Esophagus mucosa (tissue), 1 donor: ENCODE measurements at regions not wholly inside any gene's neighbourhood (a gene's known extent, or its start where the extent isn't known, plus 50 kb on each side); places are given as distances from the start of the nearest gene placed in this dataset.

ENCODE experiments used
- ATAC-seq: fragments of 200-7000 bp; cut with Tn5 transposase; one replicate; pipeline ENCODE4 v1.9.1; 2020
- donor health status: DM: yes; HTN: yes; CAD: no.

GRCh38 chr12:115251727-115252126 is 567.8 kb upstream of the TBX3 start:
- no peak for ATAC-seq

DNA sequence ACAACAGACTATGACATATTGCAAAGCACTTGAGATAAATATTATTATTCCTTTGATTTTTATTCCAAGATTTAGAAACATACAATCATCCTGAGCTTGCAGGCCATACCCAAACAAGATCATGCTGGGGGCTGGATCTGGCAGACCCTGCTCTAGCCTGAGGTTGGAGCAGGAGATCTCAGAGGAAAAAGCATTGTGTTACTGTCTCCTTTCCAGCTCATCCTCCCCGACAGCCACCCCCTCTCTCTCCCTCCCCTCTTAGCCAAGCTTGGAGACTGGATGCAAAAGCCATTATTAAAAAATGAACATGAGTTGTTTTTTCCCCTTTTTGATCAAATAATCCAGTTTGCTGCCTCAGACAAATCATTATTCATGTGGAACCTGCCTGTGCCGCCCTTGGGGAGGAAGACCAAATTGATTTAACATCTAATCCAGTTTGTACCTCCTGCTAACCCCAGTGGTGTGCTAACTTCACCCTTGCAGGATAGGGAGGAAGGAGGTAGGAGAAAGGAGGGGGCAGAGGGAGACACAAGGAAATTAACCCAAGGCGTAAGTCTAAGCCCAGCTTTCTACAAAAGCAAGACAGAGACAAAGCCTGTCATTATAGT is 565.8 kb upstream of the TBX3 start:
- no peak for ATAC-seq

GRCh38 chr12:115245020-115245419 is 561.0 kb upstream of the TBX3 start:
- ATAC-seq = no peak

GRCh38 chr12:115243933-115244628 is 560.1 kb upstream of the TBX3 start:
- ATAC-seq = no peak

DNA sequence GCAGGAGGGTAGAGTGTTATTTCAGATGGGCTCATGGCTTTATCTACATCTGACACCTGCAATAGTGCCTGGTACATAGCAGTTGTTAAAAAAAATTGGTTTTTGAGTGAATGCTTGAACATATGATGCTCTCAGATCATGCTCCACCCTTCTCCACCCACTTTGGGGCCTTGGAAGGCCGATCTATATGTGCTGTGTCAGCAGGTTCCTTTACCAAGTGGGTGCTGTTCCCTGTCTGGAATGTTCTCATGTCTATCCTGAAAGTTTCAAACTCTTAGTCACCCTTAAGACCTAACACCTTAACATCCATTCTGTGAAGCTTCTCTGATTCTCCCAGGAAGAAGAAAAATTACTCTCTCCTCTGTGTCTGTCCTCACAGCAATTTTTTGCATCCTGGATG is 556.3 kb upstream of the TBX3 start:
- ATAC-seq = no peak

GRCh38 chr12:115235880-115236279 is 551.9 kb upstream of the TBX3 start:
- ATAC-seq = no peak

GRCh38 chr12:115233891-115234543 is 550.0 kb upstream of the TBX3 start:
- ATAC-seq = no peak

- no peak for ATAC-seq
Observed at GRCh38 chr12:115232455-115233156, 548.6 kb upstream of the TBX3 start.

DNA sequence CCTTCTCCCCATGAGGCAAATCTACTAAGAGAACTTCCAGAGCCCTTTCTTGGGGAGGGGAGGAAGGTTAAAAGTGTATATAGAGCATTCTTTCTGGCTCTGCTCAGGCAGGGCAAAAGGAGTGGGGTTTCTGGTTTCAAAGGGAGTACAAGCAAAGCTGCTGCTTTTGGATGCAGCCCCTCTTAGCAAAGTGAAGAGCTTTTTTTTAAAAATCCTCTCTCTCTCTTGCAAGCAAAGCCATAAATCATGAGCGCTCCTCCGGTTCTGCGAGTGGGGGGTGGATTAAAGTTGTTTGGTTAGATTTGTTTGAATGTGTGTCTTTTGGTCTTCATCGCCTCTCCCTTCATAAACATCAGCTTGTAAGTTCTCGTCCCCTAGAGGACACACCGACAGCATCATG is 546.6 kb upstream of the TBX3 start:
- no peak for ATAC-seq

GRCh38 chr12:115229517-115229916 is 545.5 kb upstream of the TBX3 start:
- ATAC-seq = no peak

DNA sequence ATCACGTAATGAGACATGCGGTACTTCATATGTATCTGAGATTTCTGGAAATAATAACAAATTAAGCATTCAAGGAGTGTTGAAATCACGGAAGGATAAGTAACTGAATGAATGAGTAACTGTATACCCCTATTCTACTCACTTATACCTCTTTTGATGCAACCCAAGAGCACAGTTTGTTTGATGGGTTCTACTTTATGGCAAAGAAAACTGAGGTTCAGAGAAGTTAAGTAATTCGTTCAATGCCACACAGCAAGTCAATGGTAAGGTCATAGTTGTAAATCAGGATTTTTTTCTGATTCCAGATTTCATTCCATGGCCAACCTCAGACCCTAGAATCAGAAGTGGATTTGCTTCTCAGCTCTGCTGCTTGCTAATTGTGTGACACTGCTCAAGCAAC is 544.5 kb upstream of the TBX3 start:
- ATAC-seq = no peak

DNA sequence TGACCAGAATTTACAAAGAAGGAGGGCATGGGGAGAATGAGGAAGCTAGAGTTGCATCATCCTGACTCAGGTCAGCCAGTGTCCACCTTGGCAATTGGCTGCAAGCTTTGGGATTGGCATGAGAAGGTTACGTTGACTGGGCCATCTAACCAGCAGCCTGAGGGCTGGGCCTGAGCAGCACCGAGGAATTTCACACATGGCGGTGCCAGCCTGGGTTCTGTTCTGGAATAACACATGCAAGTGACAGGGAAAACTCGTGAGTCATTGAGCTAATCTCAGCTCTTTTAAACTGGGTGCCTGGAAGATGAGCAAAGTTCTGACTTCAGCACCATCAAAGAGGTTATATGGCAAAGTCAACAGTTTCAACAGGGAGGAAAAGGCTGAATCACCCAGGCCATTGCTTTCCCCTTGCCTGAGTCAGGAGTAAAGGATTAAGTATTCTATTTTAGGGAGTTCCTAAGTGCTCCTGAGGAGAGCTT is 543.2 kb upstream of the TBX3 start:
- ATAC-seq = peak; percentile 98

- ATAC-seq = no peak
Observed at GRCh38 chr12:115225845-115226244, 541.9 kb upstream of the TBX3 start.

DNA sequence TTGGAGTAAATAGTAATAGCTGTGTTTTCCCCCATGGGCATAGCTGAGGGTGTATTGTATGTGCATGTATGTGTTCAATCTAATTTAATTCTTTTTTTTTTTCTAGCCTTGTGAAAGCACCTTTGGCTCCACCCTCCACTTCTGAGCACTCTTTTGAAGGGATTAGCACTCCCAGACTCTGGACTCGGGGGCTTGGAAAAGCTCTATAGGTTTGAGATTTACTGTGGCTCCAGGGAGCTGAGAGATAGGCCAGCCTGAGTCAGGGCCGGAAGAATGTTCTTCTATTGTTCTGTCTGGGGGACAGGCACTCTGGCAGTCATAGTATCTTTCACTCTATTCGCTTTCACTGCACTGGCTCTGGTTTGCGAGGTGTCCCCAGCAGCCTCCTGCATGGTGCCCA is 540.0 kb upstream of the TBX3 start:
- no peak for ATAC-seq

GRCh38 chr12:115223322-115223721 is 539.3 kb upstream of the TBX3 start:
- ATAC-seq = no peak

DNA sequence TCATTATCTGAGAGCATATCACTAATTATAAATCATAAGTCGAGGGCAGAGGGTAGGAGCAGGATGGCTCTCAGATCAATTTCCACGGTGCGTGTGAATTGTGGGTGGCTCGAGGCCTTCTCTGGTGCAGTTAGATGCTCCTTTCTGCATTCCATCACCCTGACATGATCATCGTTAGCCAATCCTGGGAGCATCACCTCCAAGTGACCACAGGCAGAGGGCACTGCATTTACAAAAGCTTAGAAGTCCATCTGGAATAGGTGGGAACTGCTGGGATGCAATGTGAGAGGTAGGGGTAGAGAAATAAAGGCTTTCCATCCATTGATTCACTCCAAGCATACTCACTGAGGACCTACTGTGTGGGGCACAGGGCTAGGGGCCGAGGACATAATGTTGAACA is 538.2 kb upstream of the TBX3 start:
- ATAC-seq = no peak

GRCh38 chr12:115216301-115216700 is 532.3 kb upstream of the TBX3 start:
- ATAC-seq = no peak

DNA sequence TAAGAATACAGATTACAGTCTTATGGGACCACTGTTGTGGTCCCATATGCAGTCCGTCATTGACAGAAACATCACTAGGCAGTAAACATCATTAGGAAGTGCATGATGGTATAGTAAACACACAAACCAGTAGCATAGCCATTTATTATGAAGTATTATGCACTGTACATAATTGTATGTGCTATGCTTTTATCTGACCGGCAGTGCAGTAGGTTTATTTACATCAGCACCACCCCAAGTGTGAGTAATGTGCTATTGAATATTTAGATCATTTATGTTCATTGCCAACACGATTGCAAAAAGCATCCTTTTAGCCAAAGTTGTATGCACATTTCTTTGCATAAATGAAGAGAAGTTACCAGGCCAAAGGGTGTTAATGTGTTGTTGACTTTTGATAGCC is 531.6 kb upstream of the TBX3 start:
- ATAC-seq = no peak

DNA sequence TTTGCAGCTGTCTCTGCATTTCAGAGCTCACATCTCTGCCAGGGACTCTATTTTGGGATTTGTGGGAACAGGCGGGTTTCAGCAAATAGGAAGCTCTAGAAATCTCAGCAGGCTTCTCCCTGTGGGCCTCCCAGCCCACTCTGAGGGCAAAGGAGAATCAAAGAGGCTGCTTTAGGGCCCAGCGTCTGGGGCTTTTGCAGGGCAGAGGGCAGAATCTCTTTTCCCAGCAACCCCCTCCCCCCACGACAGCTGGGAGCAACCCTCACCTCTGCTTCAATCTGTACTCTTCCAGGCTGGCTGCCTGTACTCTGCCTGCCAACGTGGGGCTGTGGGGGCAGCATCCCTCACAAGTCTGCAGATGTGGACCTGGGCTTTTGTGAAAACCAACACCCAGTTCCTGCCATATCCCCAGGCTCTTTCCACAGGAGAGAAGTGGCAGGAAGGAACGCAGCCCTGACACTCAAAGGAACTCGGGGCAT is 529.6 kb upstream of the TBX3 start:
- no peak for ATAC-seq

DNA sequence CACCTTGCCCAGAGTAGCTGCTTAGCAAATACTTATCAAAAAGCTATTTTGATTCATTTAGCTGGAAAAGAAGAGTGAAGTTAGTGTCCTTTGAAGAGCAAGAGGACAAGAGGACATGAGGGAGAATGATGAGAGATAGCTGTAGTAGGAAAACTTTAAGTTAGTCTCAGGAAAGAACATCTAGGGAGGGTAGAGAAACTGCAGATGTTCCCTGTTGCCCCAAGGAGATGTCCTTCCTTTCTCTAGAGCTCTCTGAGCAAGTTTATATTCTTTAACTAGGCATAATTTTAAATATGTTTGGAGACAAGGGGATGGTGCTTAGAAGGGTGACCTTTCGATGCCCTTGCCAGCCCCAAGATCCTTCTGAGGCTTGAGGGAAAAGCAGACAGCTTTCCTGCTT is 529.1 kb upstream of the TBX3 start:
- no peak for ATAC-seq

DNA sequence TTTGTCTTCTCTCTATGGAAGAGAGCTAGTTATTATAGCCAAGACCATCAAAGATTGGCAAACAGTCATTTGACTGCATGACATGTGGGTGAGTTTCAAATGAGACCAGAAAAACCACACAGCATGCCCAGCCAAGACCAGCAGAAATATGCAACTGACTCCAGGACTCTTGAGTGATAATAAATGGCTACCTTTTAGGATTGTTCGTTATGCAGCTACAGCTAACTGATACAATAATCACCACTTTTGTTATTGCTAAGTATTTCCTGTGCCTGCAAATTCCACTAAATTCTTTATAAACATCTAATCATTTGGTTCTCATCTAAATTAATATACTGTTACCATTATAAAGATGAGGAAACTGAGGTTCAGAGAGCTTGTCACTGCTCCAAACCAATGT is 528.4 kb upstream of the TBX3 start:
- no peak for ATAC-seq

DNA sequence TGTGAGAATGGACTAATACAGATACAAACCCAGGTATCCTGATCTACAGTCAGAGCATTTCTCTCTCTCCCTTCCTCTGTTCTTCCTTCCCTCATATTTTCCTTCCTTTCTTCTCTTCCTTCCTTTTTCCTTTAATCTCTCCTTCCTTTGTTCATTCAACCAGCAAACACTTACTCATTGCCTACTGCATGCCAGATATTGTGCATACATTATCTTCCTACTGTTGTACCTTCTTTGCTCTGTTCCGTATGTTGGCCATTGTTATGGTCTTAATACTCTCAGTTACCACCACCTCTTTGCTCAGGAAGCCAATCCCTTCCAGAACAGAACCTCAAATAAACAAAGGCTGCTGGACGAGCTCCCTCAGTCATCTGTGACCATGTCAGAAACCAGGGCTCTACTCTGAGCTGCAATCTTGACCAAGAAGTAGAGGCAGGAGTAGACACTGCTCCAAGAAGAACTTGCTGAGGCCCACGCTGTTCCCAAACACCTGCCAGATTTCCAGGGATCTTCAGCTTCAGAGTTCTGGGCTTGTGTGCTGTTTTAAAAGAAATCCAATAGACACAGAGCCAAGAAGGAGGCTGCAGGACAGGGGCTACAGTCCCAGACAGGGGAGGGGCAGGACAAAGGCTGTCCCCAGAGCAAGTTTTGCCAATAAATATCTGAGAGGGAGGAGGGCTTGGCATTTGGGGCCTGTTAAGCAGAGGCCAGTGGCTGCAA is 526.7 kb upstream of the TBX3 start:
- ATAC-seq = no peak

GRCh38 chr12:115209230-115209629 is 525.3 kb upstream of the TBX3 start:
- no peak for ATAC-seq
